CD4-positive, alpha-beta memory T cell (primary cell): ENCODE measurements at regions not wholly inside any gene's neighbourhood (a gene's known extent, or its start where the extent isn't known, plus 50 kb on each side); places are given as distances from the start of the nearest gene placed in this dataset.

Experiments used
- CTCF ChIA-PET: fragments of 350-600 bp; sonication (Branson Sonifier 250); formaldehyde crosslinking; loops from one replicate; lab custom pipeline; 2021; ENCODE audit warnings: inconsistent platforms; ENCODE audit not compliant: partially characterized antibody; lab: Charles Lee
- POLR2A ChIA-PET: fragments of 350-600 bp; sonication (Branson Sonifier 250); formaldehyde crosslinking; loops from one replicate; lab custom pipeline; 2021; ENCODE audit not compliant: partially characterized antibody; lab: Charles Lee
- DNase-seq, 5 donors: peaks; one replicate each; pipeline versions ENCODE4 v3.0.0 to v3.0.0-alpha.2; 2020 to 2022; ENCODE audit warnings: mixed read lengths in 1 of 5
- H3K27ac ChIP-seq: one replicate; pipeline ENCODE4 v1.7.0; 2013; ENCODE audit warnings: low read depth, low read length
- H3K27me3 ChIP-seq: 2 replicates; pipeline ENCODE4 v1.7.0; 2013; ENCODE audit warnings: mild to moderate bottlenecking, low read length, moderate library complexity; ENCODE audit not compliant: insufficient read depth
- H3K36me3 ChIP-seq: 2 replicates; pipeline ENCODE4 v1.7.0; 2013; ENCODE audit warnings: mild to moderate bottlenecking, low read length, moderate library complexity; ENCODE audit not compliant: insufficient read depth
- H3K4me1 ChIP-seq: 2 replicates; pipeline ENCODE4 v1.7.0; 2013; ENCODE audit warnings: mild to moderate bottlenecking, low read length, moderate library complexity; ENCODE audit not compliant: insufficient read depth
- H3K4me3 ChIP-seq, 2 donors: one replicate each; pipeline ENCODE4 v1.7.0; 2013; ENCODE audit warnings: low read length in 2 of 2, mild to moderate bottlenecking in 1 of 2
- H3K9me3 ChIP-seq, 2 donors: one replicate each; pipeline ENCODE4 v1.7.0; 2013; ENCODE audit warnings: low read length in 2 of 2, control low read depth in 1 of 2; ENCODE audit not compliant: control insufficient read depth in 1 of 2
- H3K27ac Mint-ChIP-seq, 7 donors: one replicate each; pipeline ENCODE4 v1.8.0; 2020 to 2021; ENCODE audit warnings: mixed read lengths in 7 of 7, mild to moderate bottlenecking in 6 of 7, inconsistent platforms in 3 of 7, moderate library complexity in 3 of 7
- H3K27me3 Mint-ChIP-seq, 2 donors: one replicate each; pipeline ENCODE4 v1.8.0; 2020 to 2021; ENCODE audit warnings: mixed read lengths in 2 of 2
- H3K36me3 Mint-ChIP-seq, 2 donors: one replicate each; pipeline ENCODE4 v1.8.0; 2020 to 2021; ENCODE audit warnings: mixed read lengths in 2 of 2, inconsistent platforms in 1 of 2, mild to moderate bottlenecking in 1 of 2
- H3K4me1 Mint-ChIP-seq, 4 donors: one replicate each; pipeline ENCODE4 v1.8.0; 2020 to 2021; ENCODE audit warnings: mixed read lengths in 4 of 4, mild to moderate bottlenecking in 1 of 4
- H3K4me3 Mint-ChIP-seq, 8 donors: one replicate each; pipeline ENCODE4 v1.8.0; 2020 to 2021; ENCODE audit warnings: mixed read lengths in 8 of 8, mild to moderate bottlenecking in 7 of 8, moderate library complexity in 6 of 8, inconsistent platforms in 3 of 8
- H3K9me3 Mint-ChIP-seq, 8 donors: one replicate each; pipeline ENCODE4 v1.8.0; 2020 to 2021; ENCODE audit warnings: mixed read lengths in 8 of 8, mild to moderate bottlenecking in 5 of 8, inconsistent platforms in 3 of 8, moderate library complexity in 1 of 8
- intact Hi-C: fragments of 100-400 bp; cut with micrococcal nuclease; formaldehyde crosslinking; loops from one replicate; pipeline ENCODE4 v1.15.1; 2023

DNA sequence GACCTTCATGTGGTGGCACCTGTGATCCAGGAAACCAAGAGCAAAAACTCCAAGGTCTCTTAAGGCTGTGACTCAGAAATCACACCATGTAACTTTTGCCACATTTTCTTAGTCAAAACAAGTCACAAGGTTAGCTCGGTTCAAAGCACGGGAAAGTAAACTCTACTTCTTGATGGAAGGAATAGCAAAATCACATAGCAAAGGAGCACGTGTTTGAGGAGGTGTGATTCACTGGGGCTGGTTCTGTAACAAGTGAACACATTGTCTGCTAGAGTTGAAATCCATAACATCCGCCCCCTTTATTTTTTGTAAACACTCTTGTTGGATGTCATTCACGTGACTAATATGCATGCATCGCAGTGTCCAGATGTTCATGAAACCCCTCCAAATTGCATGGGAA is 415.0 kb upstream of the MAF start:
- intact Hi-C loops: no loop called here
- no peaks in the 10 kb centered on the region for H3K4me1 Mint-ChIP-seq
- CTCF ChIA-PET: no interaction called here
- DNase-seq: no peak
- Histone ChIP-seq H3K4me3 (no peak overlapping the region), H3K9me3 (no peaks in the 10 kb centered on the region), H3K4me1 (no peaks in the 10 kb centered on the region), H3K27me3 (no peaks in the 10 kb centered on the region), H3K27ac (no peak overlapping the region), H3K36me3 (no peaks in the 10 kb centered on the region)
- peaks cover 2 to 3% of the 10 kb centered on the region in 2 donors for H3K27me3 Mint-ChIP-seq
- POLR2A ChIA-PET: no interaction called here
- H3K36me3 Mint-ChIP-seq: no peaks in the 10 kb centered on the region
- no peak overlapping the region for H3K4me3 Mint-ChIP-seq
- peaks cover 0 to 3% (median 0%) of the 10 kb centered on the region in 8 donors for H3K9me3 Mint-ChIP-seq
- no peak overlapping the region for H3K27ac Mint-ChIP-seq

DNA sequence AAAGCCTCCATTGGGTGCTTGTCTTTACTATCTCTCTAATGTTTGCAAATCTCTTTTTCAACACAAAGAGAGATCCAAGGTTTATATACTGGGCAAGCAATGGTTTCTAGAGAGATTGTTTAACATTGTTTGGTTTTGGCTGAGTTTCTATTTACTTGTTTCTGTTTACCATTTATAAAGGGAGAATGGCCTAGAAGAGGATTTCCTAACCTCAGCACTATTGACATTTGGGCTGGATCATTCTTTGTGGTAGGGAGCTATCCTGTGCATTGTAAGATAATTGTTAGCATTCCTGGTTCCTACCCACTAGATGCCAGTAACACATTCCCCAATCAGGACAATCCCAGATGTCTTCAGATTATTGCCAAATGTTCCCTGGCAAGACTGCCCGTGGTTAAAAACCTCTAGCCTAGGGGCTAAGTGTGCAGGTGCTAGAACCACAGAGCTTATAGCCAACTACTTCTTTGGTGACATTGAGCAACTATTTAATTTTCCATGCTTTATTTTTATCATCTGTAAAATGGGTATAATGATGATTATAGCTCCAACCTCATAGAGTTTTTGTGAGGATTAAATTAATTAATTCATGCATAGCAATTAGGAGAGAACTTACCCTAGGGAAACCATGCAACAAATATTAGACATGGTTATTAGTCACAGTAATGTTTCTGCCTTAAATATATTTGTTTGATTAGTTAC is 413.9 kb upstream of the MAF start:
- Mint-ChIP-seq H3K4me1 (no peaks in the 10 kb centered on the region), H3K27ac (no peak overlapping the region), H3K4me3 (no peak overlapping the region), H3K9me3 (peaks cover 0 to 4% (median 0%) of the 10 kb centered on the region in 8 donors), H3K36me3 (no peaks in the 10 kb centered on the region), H3K27me3 (peaks cover 2 to 5% of the 10 kb centered on the region in 2 donors)
- intact Hi-C loops: no loop called here
- ChIA-PET CTCF (interaction anchor here (1.1 kb wide), 1 partner anchor 16 kb away, joined by 4 read pairs; no protein-coding TSS in a partner anchor), POLR2A (no interaction called here)
- H3K4me1 ChIP-seq: no peaks in the 10 kb centered on the region
- no peak overlapping the region for H3K4me3 ChIP-seq
- no peak overlapping the region for H3K27ac ChIP-seq
- no peaks in the 10 kb centered on the region for H3K36me3 ChIP-seq
- DNase-seq: no peak
- no peaks in the 10 kb centered on the region for H3K27me3 ChIP-seq
- H3K9me3 ChIP-seq: no peaks in the 10 kb centered on the region

- Histone ChIP-seq H3K27me3 (no peaks in the 10 kb centered on the region), H3K4me1 (no peaks in the 10 kb centered on the region), H3K27ac (no peak overlapping the region), H3K4me3 (no peak overlapping the region), H3K36me3 (no peaks in the 10 kb centered on the region), H3K9me3 (no peaks in the 10 kb centered on the region)
- no peaks in the 10 kb centered on the region for H3K36me3 Mint-ChIP-seq
- POLR2A ChIA-PET: no interaction called here
- DNase-seq: no peak
- H3K4me1 Mint-ChIP-seq: no peaks in the 10 kb centered on the region
- peaks cover 0 to 4% (median 0%) of the 10 kb centered on the region in 8 donors for H3K9me3 Mint-ChIP-seq
- H3K27me3 Mint-ChIP-seq: peaks cover 2 to 6% of the 10 kb centered on the region in 2 donors
- CTCF ChIA-PET: no interaction called here
- H3K27ac Mint-ChIP-seq: no peak overlapping the region
- no peak overlapping the region for H3K4me3 Mint-ChIP-seq
- intact Hi-C loops: no loop called here
These were observed 412.0 kb upstream of the MAF start for GRCh38 chr16:80012586-80012985.

- H3K36me3 ChIP-seq: no peaks in the 10 kb centered on the region
- no peak overlapping the region for H3K27ac ChIP-seq
- Mint-ChIP-seq H3K4me1 (no peaks in the 10 kb centered on the region), H3K4me3 (peak overlapping the region in 1 of 8 donors; percentile 27), H3K9me3 (peaks cover 0 to 4% (median 0%) of the 10 kb centered on the region in 8 donors), H3K27me3 (peaks cover 2 to 6% of the 10 kb centered on the region in 2 donors), H3K36me3 (no peaks in the 10 kb centered on the region), H3K27ac (no peak overlapping the region)
- intact Hi-C loops: no loop called here
- DNase-seq: no peak
- H3K9me3 ChIP-seq: no peaks in the 10 kb centered on the region
- POLR2A ChIA-PET: no interaction called here
- H3K4me3 ChIP-seq: no peak overlapping the region
- no peaks in the 10 kb centered on the region for H3K27me3 ChIP-seq
- CTCF ChIA-PET: interaction anchor here (0.8 kb wide), 1 partner anchor 104 kb away, joined by 3 read pairs; no protein-coding TSS in a partner anchor
- no peaks in the 10 kb centered on the region for H3K4me1 ChIP-seq
These were observed 409.6 kb upstream of the MAF start for GRCh38 chr16:80009971-80010659.

GRCh38 chr16:80008857-80009256 is 408.3 kb upstream of the MAF start:
- H3K4me3 Mint-ChIP-seq: no peak overlapping the region
- CTCF ChIA-PET: interaction anchor here (1.3 kb wide), 1 partner anchor 817 kb away, joined by 3 read pairs; no protein-coding TSS in a partner anchor

GRCh38 chr16:80007231-80007630 is 406.7 kb upstream of the MAF start:
- no peaks in the 10 kb centered on the region for H3K36me3 ChIP-seq
- no peaks in the 10 kb centered on the region for H3K4me1 Mint-ChIP-seq
- peaks cover 0 to 9% (median 1%) of the 10 kb centered on the region in 8 donors for H3K9me3 Mint-ChIP-seq
- CTCF ChIA-PET: interaction anchor here (1.3 kb wide), 1 partner anchor 13 kb away, joined by 3 read pairs; no protein-coding TSS in a partner anchor
- POLR2A ChIA-PET: no interaction called here
- intact Hi-C loops: no loop called here
- H3K36me3 Mint-ChIP-seq: no peaks in the 10 kb centered on the region
- H3K4me3 Mint-ChIP-seq: no peak overlapping the region
- H3K9me3 ChIP-seq: no peaks in the 10 kb centered on the region
- H3K4me1 ChIP-seq: no peaks in the 10 kb centered on the region
- H3K27me3 ChIP-seq: no peaks in the 10 kb centered on the region
- H3K27ac Mint-ChIP-seq: no peak overlapping the region
- DNase-seq: no peak
- H3K27ac ChIP-seq: no peak overlapping the region
- H3K27me3 Mint-ChIP-seq: peaks cover 7 to 8% of the 10 kb centered on the region in 2 donors
- H3K4me3 ChIP-seq: no peak overlapping the region

More at GRCh38 chr16:80008857-80009256, 408.3 kb upstream of the MAF start:
- Histone ChIP-seq H3K9me3 (no peaks in the 10 kb centered on the region), H3K4me1 (no peaks in the 10 kb centered on the region), H3K27me3 (no peaks in the 10 kb centered on the region), H3K36me3 (no peaks in the 10 kb centered on the region), H3K4me3 (no peak overlapping the region), H3K27ac (no peak overlapping the region)
- DNase-seq: no peak
- intact Hi-C loops: no loop called here
- POLR2A ChIA-PET: no interaction called here
- Mint-ChIP-seq H3K4me1 (no peaks in the 10 kb centered on the region), H3K36me3 (no peaks in the 10 kb centered on the region), H3K27ac (no peak overlapping the region), H3K27me3 (peaks cover 2 to 8% of the 10 kb centered on the region in 2 donors), H3K9me3 (peaks cover 0 to 6% (median under 1%) of the 10 kb centered on the region in 8 donors)
